Omental fat pad (tissue), 3 donors: ENCODE measurements at regions not wholly inside any gene's neighbourhood (a gene's known extent, or its start where the extent isn't known, plus 50 kb on each side); places are given as distances from the start of the nearest gene placed in this dataset.

Source experiments
- ATAC-seq: fragments of 150-250 bp; one replicate; pipeline ENCODE4 v1.9.1; 2016; ENCODE audit warnings: mild to moderate bottlenecking, moderate library complexity; ENCODE audit not compliant: low FRiP score
- DNase-seq: peaks from one replicate; pipeline ENCODE4 v3.0.0-alpha.2; 2019; ENCODE audit warnings: low spot score
- TF ChIP-seq, protein P1 (sequence below), 3 donors: fragments of 450-650 bp; IDR thresholded peaks; one replicate each; pipeline ENCODE4 v1.5.1; 2016 to 2017; ENCODE audit warnings: antibody characterized with exemption in 3 of 3, mild to moderate bottlenecking in 3 of 3, moderate library complexity in 2 of 3

GRCh38 chr9:18390393-18390792 lies 83.6 kb upstream of the ADAMTSL1 start:
- ATAC-seq (no peak), DNase-seq (no peak)
- TF ChIP-seq, protein P1, sequence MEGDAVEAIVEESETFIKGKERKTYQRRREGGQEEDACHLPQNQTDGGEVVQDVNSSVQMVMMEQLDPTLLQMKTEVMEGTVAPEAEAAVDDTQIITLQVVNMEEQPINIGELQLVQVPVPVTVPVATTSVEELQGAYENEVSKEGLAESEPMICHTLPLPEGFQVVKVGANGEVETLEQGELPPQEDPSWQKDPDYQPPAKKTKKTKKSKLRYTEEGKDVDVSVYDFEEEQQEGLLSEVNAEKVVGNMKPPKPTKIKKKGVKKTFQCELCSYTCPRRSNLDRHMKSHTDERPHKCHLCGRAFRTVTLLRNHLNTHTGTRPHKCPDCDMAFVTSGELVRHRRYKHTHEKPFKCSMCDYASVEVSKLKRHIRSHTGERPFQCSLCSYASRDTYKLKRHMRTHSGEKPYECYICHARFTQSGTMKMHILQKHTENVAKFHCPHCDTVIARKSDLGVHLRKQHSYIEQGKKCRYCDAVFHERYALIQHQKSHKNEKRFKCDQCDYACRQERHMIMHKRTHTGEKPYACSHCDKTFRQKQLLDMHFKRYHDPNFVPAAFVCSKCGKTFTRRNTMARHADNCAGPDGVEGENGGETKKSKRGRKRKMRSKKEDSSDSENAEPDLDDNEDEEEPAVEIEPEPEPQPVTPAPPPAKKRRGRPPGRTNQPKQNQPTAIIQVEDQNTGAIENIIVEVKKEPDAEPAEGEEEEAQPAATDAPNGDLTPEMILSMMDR (IDR thresholded peaks at IDR 0.05), result no peak

DNA sequence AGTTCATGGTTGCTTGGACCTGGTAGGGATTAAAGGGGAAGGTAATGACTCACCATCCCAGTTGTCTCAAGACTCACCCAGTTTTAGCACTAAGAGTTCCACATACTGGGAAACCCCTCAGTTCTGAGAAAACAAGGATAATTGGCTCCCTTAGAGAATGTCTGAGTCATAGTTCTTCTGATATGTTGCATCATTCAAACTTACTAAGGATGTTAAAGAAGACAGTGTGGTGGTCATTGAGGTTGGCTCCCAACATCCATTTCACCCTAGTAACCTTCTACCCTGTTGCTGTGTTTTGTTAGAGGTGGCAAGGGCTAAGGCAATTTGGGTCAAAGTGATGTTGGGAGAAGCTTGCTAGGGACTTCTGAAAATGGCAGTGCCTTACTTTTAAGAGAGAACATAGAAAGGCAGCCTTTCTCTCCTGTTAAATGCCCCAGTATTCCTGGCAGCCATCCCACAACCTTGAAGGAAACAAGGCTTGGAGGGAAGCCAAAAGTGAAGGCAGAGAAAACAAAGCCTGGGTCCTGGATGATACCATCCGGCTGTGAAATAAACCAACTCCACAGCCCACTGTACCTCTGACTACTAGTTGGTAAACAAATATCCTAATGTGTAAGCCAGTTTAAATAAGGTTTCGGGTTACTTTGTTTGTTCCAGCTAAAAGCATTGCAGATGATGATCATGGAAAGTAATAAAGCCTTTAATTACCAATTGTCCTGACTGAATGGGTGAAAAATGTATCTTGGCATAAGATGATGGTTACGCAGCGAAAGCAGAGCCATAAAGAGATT lies 80.4 kb upstream of the ADAMTSL1 start:
- peak; percentile 91 for ATAC-seq
- DNase-seq, result no peak
- TF ChIP-seq, protein P1 (IDR thresholded peaks at IDR 0.05), result no peak

- no peak for DNase-seq
- ATAC-seq, result no peak
- TF ChIP-seq, protein P1 (IDR thresholded peaks at IDR 0.05), result no peak
These were observed 79.1 kb upstream of the ADAMTSL1 start for GRCh38 chr9:18394847-18395351.

DNA sequence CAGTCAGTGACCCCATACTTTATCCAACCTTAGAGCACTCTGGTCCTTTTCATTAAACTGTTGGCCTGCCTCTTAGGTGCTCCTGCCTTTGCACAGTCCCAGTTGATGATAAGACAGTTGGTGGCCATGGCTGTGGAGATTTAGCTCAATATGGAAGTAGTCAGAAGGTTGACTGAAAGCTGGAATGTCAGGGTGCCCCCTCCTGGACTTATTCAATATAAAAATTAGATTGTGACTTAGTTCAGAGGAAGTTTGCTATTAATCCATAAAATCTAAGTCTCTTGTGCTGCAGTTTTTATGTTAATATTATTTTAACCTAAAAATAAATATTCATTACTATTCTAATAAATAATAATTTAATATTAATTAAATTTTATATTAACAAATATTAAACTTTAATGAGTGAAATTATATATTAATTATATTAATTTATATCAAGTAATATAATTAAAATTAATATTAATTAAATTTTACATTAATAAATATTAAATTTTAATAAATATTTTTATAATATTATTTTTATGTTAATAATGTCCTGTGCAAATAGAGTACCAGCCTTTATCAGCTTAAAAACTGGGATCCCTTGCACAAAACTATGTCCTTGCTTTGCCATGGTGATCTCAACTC lies 77.7 kb upstream of the ADAMTSL1 start:
- TF ChIP-seq, protein P1 (IDR thresholded peaks at IDR 0.05), result no peak
- ATAC-seq, result no peak
- DNase-seq, result no peak

- no peak for ATAC-seq
- DNase-seq, result no peak
- TF ChIP-seq, protein P1 (IDR thresholded peaks at IDR 0.05), result no peak
These were observed 76.9 kb upstream of the ADAMTSL1 start for GRCh38 chr9:18397076-18397475.

DNA sequence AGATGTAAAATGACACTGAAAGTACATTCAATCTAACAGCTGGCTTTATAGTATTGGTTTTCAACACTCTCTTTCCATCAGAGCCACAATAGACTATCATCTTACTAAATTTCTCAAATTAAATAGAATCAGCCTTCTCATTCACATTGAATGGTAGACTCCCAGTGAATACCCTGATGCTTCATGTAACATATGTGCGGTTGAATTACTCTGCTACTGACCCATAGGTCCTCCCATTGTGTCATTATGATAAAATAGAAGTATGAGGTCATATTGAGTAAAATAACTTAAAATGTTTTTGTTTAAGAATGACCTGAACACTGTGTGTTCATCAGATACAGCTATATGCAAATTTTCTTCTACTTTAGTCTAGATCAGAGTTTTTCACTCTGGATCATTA lies 75.9 kb upstream of the ADAMTSL1 start:
- ATAC-seq (no peak), DNase-seq (no peak)
- TF ChIP-seq, protein P1 (IDR thresholded peaks at IDR 0.05), result no peak
